AG04450 (cell line): ENCODE measurements at regions not wholly inside any gene's neighbourhood (a gene's known extent, or its start where the extent isn't known, plus 50 kb on each side); places are given as distances from the start of the nearest gene placed in this dataset.

Source experiments
- CTCF ChIA-PET: fragments of 300-600, 350-600 bp; formaldehyde crosslinking; extraction: SDS; loops from one replicate; lab custom pipeline; 2022; ENCODE audit warnings: antibody characterized with exemption, inconsistent platforms; lab: Charles Lee
- POLR2A ChIA-PET: fragments of 350-600 bp; formaldehyde crosslinking; extraction: SDS; loops from one replicate; lab custom pipeline; 2021; ENCODE audit warnings: antibody characterized with exemption, inconsistent platforms; lab: Yijun Ruan, JAX
- DNase-seq: peaks from one replicate; pipeline ENCODE4 v3.0.0-alpha.2; 2011; ENCODE audit warnings: low read depth, low spot score
- H3K27ac ChIP-seq: one replicate; pipeline ENCODE4 v1.5.1; 2012; ENCODE audit warnings: low read depth, low read length, control low read depth
- H3K27me3 ChIP-seq: one replicate; pipeline ENCODE4 v1.6.0; 2012; ENCODE audit warnings: low read length; ENCODE audit not compliant: control insufficient read depth, insufficient read depth
- H3K4me3 ChIP-seq: 2 replicates; pipeline ENCODE4 v1.5.1; 2011; ENCODE audit warnings: mild to moderate bottlenecking, low read depth, low read length, control low read depth
- H3K9me3 ChIP-seq: 2 replicates; pipeline ENCODE4 v1.5.1; 2012; ENCODE audit warnings: low read length; ENCODE audit not compliant: control insufficient read depth, insufficient read depth
- TF ChIP-seq, protein P1 (sequence below): IDR thresholded peaks from 2 replicates; pipeline ENCODE4 v1.5.1; 2011; ENCODE audit warnings: low read depth, low read length, control low read depth, inconsistent platforms

DNA sequence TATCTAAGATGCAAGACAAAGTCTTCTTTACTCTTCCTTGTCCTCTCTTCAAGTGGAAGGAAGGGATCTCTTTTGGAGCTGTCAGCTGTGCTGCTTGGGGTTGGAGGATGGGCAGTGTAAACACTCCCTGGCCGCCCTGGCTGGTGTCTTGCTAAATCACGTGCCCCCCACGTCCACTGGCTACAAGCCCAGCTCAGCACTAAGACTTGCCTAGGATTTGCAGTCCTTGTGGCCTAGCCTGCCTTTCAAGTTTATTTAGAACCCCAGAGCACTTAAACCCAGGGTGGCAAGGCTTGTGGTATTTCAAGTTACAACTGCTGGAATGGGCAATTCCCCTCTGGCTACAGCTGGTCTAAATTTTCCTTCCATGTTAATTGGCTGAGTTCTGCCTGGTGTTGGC lies 272.4 kb upstream of the MYO3A start:
- H3K9me3 ChIP-seq, result peaks cover 14% of the 10 kb centered on the region; the same call in 1 of the 2 replicates
- no peak overlapping the region for H3K27ac ChIP-seq
- TF ChIP-seq, protein P1, sequence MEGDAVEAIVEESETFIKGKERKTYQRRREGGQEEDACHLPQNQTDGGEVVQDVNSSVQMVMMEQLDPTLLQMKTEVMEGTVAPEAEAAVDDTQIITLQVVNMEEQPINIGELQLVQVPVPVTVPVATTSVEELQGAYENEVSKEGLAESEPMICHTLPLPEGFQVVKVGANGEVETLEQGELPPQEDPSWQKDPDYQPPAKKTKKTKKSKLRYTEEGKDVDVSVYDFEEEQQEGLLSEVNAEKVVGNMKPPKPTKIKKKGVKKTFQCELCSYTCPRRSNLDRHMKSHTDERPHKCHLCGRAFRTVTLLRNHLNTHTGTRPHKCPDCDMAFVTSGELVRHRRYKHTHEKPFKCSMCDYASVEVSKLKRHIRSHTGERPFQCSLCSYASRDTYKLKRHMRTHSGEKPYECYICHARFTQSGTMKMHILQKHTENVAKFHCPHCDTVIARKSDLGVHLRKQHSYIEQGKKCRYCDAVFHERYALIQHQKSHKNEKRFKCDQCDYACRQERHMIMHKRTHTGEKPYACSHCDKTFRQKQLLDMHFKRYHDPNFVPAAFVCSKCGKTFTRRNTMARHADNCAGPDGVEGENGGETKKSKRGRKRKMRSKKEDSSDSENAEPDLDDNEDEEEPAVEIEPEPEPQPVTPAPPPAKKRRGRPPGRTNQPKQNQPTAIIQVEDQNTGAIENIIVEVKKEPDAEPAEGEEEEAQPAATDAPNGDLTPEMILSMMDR, result no peak
- H3K27me3 ChIP-seq, result no peaks in the 10 kb centered on the region
- POLR2A ChIA-PET, result no interaction called here
- no peak for DNase-seq
- H3K4me3 ChIP-seq, result no peak overlapping the region
- CTCF ChIA-PET, result no interaction called here

DNA sequence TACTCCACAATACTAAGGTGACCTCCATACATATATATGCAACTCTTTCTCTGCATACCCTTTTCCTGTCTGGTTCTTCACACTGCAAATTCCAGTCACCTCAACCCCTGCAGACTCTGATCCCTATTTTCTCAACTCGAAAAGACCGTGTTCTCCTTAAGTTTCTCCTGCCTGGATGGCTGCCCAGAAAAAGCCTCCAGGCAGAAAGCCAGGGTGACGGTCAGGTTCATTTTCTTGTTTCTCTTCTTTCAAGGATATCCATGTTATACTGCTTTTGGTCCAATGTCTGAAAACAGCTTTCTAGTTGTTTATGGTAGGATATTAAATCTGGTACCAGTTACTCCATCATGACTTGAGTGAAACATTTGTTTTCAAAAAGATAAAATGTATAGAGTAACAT lies 267.8 kb upstream of the MYO3A start:
- H3K4me3 ChIP-seq, result no peak overlapping the region
- no peak overlapping the region for H3K27ac ChIP-seq
- DNase-seq, result no peak
- TF ChIP-seq, protein P1, result no peak
- ChIA-PET POLR2A (no interaction called here), CTCF (no interaction called here)
- H3K9me3 ChIP-seq, result peaks cover 6% of the 10 kb centered on the region
- no peaks in the 10 kb centered on the region for H3K27me3 ChIP-seq

DNA sequence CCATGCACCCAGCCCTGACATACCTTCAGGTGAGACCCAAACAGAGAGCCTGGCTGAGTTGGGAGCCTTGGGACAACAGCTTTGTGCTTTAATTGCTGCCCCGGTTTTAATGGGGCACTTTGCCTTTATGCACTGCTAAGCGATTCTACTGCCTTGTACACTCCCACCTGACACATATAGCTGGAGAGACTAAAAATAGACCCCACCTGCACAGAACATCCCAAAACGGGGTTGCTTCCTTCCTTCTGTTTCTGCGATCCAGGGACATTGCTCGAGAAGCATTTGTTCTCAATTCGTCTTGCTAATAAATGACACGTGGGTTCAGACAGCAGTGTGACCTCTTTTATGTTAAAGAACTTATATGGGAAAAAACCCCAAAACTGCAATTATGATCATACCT lies 258.8 kb upstream of the MYO3A start:
- no peak overlapping the region for H3K4me3 ChIP-seq
- no peaks in the 10 kb centered on the region for H3K27me3 ChIP-seq
- TF ChIP-seq, protein P1, result no peak
- H3K27ac ChIP-seq, result no peak overlapping the region
- CTCF ChIA-PET, result no interaction called here
- POLR2A ChIA-PET, result no interaction called here
- peaks cover 20% of the 10 kb centered on the region; the same call in 1 of the 2 replicates for H3K9me3 ChIP-seq
- no peak for DNase-seq

DNA sequence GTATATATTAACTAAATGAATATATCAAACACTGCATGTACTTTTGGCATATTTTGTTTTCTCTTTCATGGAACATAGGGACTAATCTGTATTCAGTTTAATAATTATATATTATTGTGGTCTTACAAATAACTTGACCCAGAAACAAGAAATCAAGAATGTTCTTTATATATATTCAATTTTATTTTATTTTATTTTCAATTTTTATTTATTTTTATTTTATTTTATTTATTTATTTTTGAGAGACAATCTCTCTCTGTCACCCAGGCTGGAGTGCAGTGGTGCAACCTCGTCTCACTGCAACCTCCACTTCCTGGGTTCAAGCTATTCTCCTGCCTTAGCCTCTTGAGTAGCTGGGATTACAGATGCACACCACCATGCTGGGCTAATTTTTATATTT lies 258.4 kb upstream of the MYO3A start:
- ChIA-PET CTCF (no interaction called here), POLR2A (no interaction called here)
- H3K9me3 ChIP-seq, result peaks cover 20% of the 10 kb centered on the region; the same call in 1 of the 2 replicates
- no peak overlapping the region for H3K27ac ChIP-seq
- DNase-seq, result no peak
- no peaks in the 10 kb centered on the region for H3K27me3 ChIP-seq
- no peak overlapping the region for H3K4me3 ChIP-seq
- TF ChIP-seq, protein P1, result no peak

DNA sequence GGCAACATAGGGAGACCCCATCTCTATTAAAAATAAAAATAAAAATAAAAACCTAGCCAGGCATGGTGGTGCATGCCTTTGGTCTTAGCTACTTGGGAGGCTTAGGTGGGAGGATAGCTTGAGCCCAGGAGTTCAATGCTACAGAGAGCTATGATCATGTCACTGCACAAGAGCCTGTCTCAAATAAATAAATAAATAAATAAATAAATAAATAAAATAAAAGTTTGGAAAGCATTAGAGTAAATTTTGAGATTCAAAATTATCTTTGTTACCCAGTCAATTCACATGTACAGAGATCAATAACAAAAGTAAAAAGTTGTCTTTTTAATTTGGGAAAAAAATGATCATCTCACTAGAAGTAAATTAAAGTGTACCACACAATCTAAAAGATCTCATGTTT lies 255.8 kb upstream of the MYO3A start:
- CTCF ChIA-PET, result no interaction called here
- Histone ChIP-seq H3K4me3 (no peak overlapping the region), H3K27me3 (no peaks in the 10 kb centered on the region), H3K27ac (no peak overlapping the region), H3K9me3 (peaks cover 27% of the 10 kb centered on the region; the same call in 1 of the 2 replicates)
- TF ChIP-seq, protein P1, result no peak
- no peak for DNase-seq
- POLR2A ChIA-PET, result no interaction called here
